Trophoblast cell (in vitro differentiated cells and primary cell): ENCODE measurements at regions not wholly inside any gene's neighbourhood (a gene's known extent, or its start where the extent isn't known, plus 50 kb on each side); places are given as distances from the start of the nearest gene placed in this dataset.

Experiments
- DNase-seq, 2 donors: peaks; one replicate each; pipeline ENCODE4 v3.0.0-alpha.2; 2016
- H2AFZ ChIP-seq: 2 replicates; pipeline ENCODE4 v1.6.1; 2013; ENCODE audit warnings: low read length, moderate library complexity, mild to moderate bottlenecking; ENCODE audit not compliant: insufficient read depth, poor library complexity
- H2AK5ac ChIP-seq: 2 replicates; pipeline ENCODE4 v1.6.1; 2013; ENCODE audit warnings: mild to moderate bottlenecking, low read length
- H2BK120ac ChIP-seq: 2 replicates; pipeline ENCODE4 v1.6.1; 2013; ENCODE audit warnings: low read length, mild to moderate bottlenecking, moderate library complexity; ENCODE audit not compliant: insufficient read depth, poor library complexity
- H2BK12ac ChIP-seq: 2 replicates; pipeline ENCODE4 v1.6.1; 2013; ENCODE audit warnings: mild to moderate bottlenecking, low read length, moderate library complexity
- H2BK5ac ChIP-seq: 2 replicates; pipeline ENCODE4 v1.6.1; 2013; ENCODE audit warnings: low read length, low read depth, moderate library complexity, mild to moderate bottlenecking; ENCODE audit not compliant: poor library complexity
- H3K14ac ChIP-seq: 2 replicates; pipeline ENCODE4 v1.6.1; 2013; ENCODE audit warnings: mild to moderate bottlenecking, low read length
- H3K18ac ChIP-seq: 2 replicates; pipeline ENCODE4 v1.6.1; 2013; ENCODE audit warnings: mild to moderate bottlenecking, low read length
- H3K23ac ChIP-seq: 2 replicates; pipeline ENCODE4 v1.6.1; 2013; ENCODE audit warnings: low read length
- H3K27ac ChIP-seq: 2 replicates; pipeline ENCODE4 v1.5.1; 2013; ENCODE audit warnings: low read depth, mild to moderate bottlenecking, inconsistent platforms, low read length, moderate library complexity
- H3K27me3 ChIP-seq: 2 replicates; pipeline ENCODE4 v1.6.1; 2013; ENCODE audit warnings: inconsistent platforms, mild to moderate bottlenecking, low read length, moderate library complexity; ENCODE audit not compliant: insufficient read depth
- H3K36me3 ChIP-seq, 2 experiments: 1 replicate in 1 of 2; 2 replicates in 1 of 2; pipeline ENCODE4 v1.6.1; 2013; ENCODE audit warnings: low read length in 2 of 2, mild to moderate bottlenecking in 2 of 2, moderate library complexity in 1 of 2; ENCODE audit not compliant: insufficient read depth in 2 of 2, control insufficient read depth in 1 of 2
- H3K4ac ChIP-seq: 2 replicates; pipeline ENCODE4 v1.6.1; 2013; ENCODE audit warnings: low read depth, mild to moderate bottlenecking, low read length, moderate library complexity
- H3K4me1 ChIP-seq, 2 experiments: 1 replicate in 1 of 2; 2 replicates in 1 of 2; pipeline ENCODE4 v1.6.1; 2013; ENCODE audit warnings: low read length in 2 of 2, mild to moderate bottlenecking in 2 of 2, moderate library complexity in 1 of 2; ENCODE audit not compliant: insufficient read depth in 2 of 2, control insufficient read depth in 1 of 2
- H3K4me2 ChIP-seq: 2 replicates; pipeline ENCODE4 v1.6.1; 2013; ENCODE audit warnings: inconsistent platforms, mild to moderate bottlenecking, low read length, moderate library complexity
- H3K4me3 ChIP-seq: 2 replicates; pipeline ENCODE4 v1.5.1; 2013; ENCODE audit warnings: mild to moderate bottlenecking, low read depth, low read length, inconsistent platforms
- H3K79me1 ChIP-seq: one replicate; pipeline ENCODE4 v1.6.1; 2013; ENCODE audit warnings: low read length
- H3K79me2 ChIP-seq: 2 replicates; pipeline ENCODE4 v1.6.1; 2013; ENCODE audit warnings: low read length, mild to moderate bottlenecking; ENCODE audit not compliant: control insufficient read depth, insufficient read depth, poor library complexity
- H3K9ac ChIP-seq: 2 replicates; pipeline ENCODE4 v1.6.1; 2013; ENCODE audit warnings: mild to moderate bottlenecking, low read length
- H3K9me3 ChIP-seq: 2 replicates; pipeline ENCODE4 v1.6.1; 2013; ENCODE audit warnings: low read depth, mild to moderate bottlenecking, control low read depth, inconsistent platforms, low read length; ENCODE audit not compliant: insufficient read depth
- H4K12ac ChIP-seq: 2 replicates; pipeline ENCODE4 v1.6.1; 2013; ENCODE audit warnings: low read depth, mild to moderate bottlenecking, low read length, moderate library complexity
- H4K8ac ChIP-seq: 2 replicates; pipeline ENCODE4 v1.6.1; 2013; ENCODE audit warnings: low read depth, mild to moderate bottlenecking, low read length, moderate library complexity
- H4K91ac ChIP-seq: one replicate; pipeline ENCODE4 v1.6.1; 2013; ENCODE audit warnings: low read depth, mild to moderate bottlenecking, low read length, moderate library complexity
- WGBS: extraction: QIAGEN DNeasy Blood & Tissue Kit; methylation state at CpG from one replicate; pipeline ENCODE4 v1.1.7; 2013; ENCODE audit warnings: missing lambda C conversion rate; ENCODE audit not compliant: insufficient read length, insufficient coverage; ENCODE audit errors: extremely low coverage; 5-methylcytosine and 5-hydroxymethylcytosine counted together

DNA sequence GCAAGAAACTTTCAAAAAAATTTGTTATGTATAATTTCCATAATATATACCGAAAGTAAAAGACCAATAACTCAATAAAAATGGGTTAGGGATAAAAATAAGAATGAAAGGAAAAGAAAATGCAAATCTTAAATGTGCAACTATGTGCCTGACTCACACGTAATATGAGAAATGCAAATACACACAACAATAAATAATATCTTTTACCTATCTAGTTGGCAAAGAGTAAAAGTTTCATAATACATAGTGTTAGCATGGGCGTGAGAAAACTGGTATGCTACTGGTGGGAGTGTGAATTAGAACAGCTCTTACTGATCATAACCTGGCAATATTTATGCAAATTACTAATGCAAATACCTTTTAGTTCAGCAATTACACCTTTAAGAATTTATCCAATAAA, 438.5 kb upstream of the CITED2 start:
- Histone ChIP-seq H3K27ac (no peak overlapping the region), H3K79me1 (no peaks in the 10 kb centered on the region), H3K9ac (no peak overlapping the region), H3K14ac (no peak overlapping the region), H2AK5ac (no peak overlapping the region), H2AFZ (no peak overlapping the region), H3K4me2 (no peak overlapping the region), H3K4me1 (no peaks in the 10 kb centered on the region), H3K79me2 (no peaks in the 10 kb centered on the region), H4K12ac (no peak overlapping the region), H3K23ac (no peak overlapping the region), H3K36me3 (no peaks in the 10 kb centered on the region), H2BK120ac (no peak overlapping the region), H3K4ac (no peak overlapping the region), H2BK12ac (no peak overlapping the region), H4K8ac (no peak overlapping the region), H3K18ac (no peak overlapping the region), H3K27me3 (no peaks in the 10 kb centered on the region), H3K4me3 (no peak overlapping the region), H4K91ac (no peak overlapping the region), H3K9me3 (no peaks in the 10 kb centered on the region), H2BK5ac (no peak overlapping the region)
- no CpG with 5 or more reads among the region's 3 CpGs for WGBS
- DNase-seq, result no peak

GRCh38 chr6:139801571-139802321, 427.3 kb upstream of the CITED2 start:
- Histone ChIP-seq H3K9me3 (no peaks in the 10 kb centered on the region), H3K4me2 (no peak overlapping the region), H4K8ac (no peak overlapping the region), H2AFZ (no peak overlapping the region), H3K23ac (no peak overlapping the region), H3K79me2 (no peaks in the 10 kb centered on the region), H4K12ac (no peak overlapping the region), H3K36me3 (no peaks in the 10 kb centered on the region), H3K9ac (no peak overlapping the region), H2BK120ac (no peak overlapping the region), H3K18ac (no peak overlapping the region), H3K27me3 (no peaks in the 10 kb centered on the region), H2BK12ac (no peak overlapping the region), H3K14ac (no peak overlapping the region), H3K79me1 (no peaks in the 10 kb centered on the region), H4K91ac (no peak overlapping the region), H2BK5ac (no peak overlapping the region), H3K4ac (no peak overlapping the region), H2AK5ac (no peak overlapping the region), H3K4me3 (no peak overlapping the region), H3K4me1 (no peaks in the 10 kb centered on the region), H3K27ac (no peak overlapping the region)
- no peak for DNase-seq
- WGBS, result no CpG with 5 or more reads among the region's 2 CpGs

DNA sequence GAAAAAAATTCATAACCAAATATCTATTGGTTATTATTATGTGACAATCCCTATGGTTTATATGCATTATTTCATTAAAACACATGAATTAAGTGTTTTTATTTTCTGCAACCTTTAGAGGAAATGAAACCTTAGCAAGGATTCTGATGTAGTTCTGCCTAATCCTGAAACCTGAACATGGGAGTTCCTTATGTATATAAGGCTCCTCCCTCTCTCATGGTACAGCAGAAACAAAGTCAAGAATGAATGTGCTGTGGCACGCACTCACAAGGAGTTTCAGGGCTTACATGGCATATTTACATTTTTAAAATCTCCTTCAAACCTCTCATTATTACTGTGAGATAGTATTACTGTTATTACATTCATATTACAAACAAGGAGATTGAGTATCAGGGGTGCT, 426.4 kb upstream of the CITED2 start:
- no peak overlapping the region for H2AK5ac ChIP-seq
- no peak overlapping the region for H3K23ac ChIP-seq
- no peak overlapping the region for H2BK5ac ChIP-seq
- no peaks in the 10 kb centered on the region for H3K36me3 ChIP-seq
- H3K27me3 ChIP-seq, result no peaks in the 10 kb centered on the region
- H4K8ac ChIP-seq, result no peak overlapping the region
- H2BK120ac ChIP-seq, result no peak overlapping the region
- H2AFZ ChIP-seq, result no peak overlapping the region
- H4K91ac ChIP-seq, result no peak overlapping the region
- no peak overlapping the region for H3K18ac ChIP-seq
- no peak overlapping the region for H3K4me2 ChIP-seq
- H3K4me3 ChIP-seq, result no peak overlapping the region
- H3K4me1 ChIP-seq, result no peaks in the 10 kb centered on the region
- H3K9me3 ChIP-seq, result no peaks in the 10 kb centered on the region
- no peak overlapping the region for H3K27ac ChIP-seq
- H2BK12ac ChIP-seq, result no peak overlapping the region
- H3K4ac ChIP-seq, result no peak overlapping the region
- H4K12ac ChIP-seq, result no peak overlapping the region
- no CpG with 5 or more reads among the region's 1 CpG for whole genome bisulfite sequencing
- H3K9ac ChIP-seq, result no peak overlapping the region
- no peaks in the 10 kb centered on the region for H3K79me2 ChIP-seq
- H3K79me1 ChIP-seq, result no peaks in the 10 kb centered on the region
- DNase-seq, result no peak
- no peak overlapping the region for H3K14ac ChIP-seq

DNA sequence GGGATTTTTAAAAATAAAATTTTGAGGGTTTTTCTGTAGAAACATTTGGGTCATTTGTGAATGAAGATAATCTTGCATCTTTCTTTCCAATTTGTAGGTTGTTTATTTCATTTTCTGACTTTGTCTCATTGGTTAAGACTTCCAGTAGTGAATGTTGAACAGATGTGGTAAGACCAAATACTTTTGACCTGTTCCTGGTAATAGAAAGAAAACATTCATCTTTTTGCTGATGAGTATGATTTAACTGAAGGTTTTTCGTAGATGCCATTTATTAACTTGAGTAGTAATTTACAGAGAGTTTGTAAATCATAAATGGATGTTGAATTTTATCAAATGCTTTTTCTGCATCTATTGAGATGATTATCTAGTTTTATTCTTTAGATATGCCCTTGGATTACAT, 416.1 kb upstream of the CITED2 start:
- DNase-seq, result no peak
- H2AFZ ChIP-seq, result no peak overlapping the region
- no peak overlapping the region for H3K4ac ChIP-seq
- H2BK5ac ChIP-seq, result no peak overlapping the region
- no peaks in the 10 kb centered on the region for H3K36me3 ChIP-seq
- H3K4me1 ChIP-seq, result no peaks in the 10 kb centered on the region
- H3K27me3 ChIP-seq, result no peaks in the 10 kb centered on the region
- no peak overlapping the region for H3K4me3 ChIP-seq
- no peaks in the 10 kb centered on the region for H3K79me2 ChIP-seq
- no CpG with 5 or more reads among the region's 1 CpG for WGBS
- H2AK5ac ChIP-seq, result no peak overlapping the region
- H3K27ac ChIP-seq, result no peak overlapping the region
- H3K9me3 ChIP-seq, result peaks cover 8% of the 10 kb centered on the region
- H4K91ac ChIP-seq, result no peak overlapping the region
- no peaks in the 10 kb centered on the region for H3K79me1 ChIP-seq
- no peak overlapping the region for H3K4me2 ChIP-seq
- no peak overlapping the region for H2BK120ac ChIP-seq
- no peak overlapping the region for H4K12ac ChIP-seq
- no peak overlapping the region for H3K9ac ChIP-seq
- H2BK12ac ChIP-seq, result no peak overlapping the region
- H3K18ac ChIP-seq, result no peak overlapping the region
- no peak overlapping the region for H3K23ac ChIP-seq
- H4K8ac ChIP-seq, result no peak overlapping the region
- no peak overlapping the region for H3K14ac ChIP-seq
